Stimulated activated CD4-positive, alpha-beta T cell treated with anti-CD3 and anti-CD28 coated beads, Interleukin-12 subunit alpha, Interleukin-12 subunit beta, amount 100 ng/mL, for 24 hours (primary cell): ENCODE measurements at regions not wholly inside any gene's neighbourhood (a gene's known extent, or its start where the extent isn't known, plus 50 kb on each side); places are given as distances from the start of the nearest gene placed in this dataset.
A peak's percentile ranks its signal among the peaks of the same experiment; 100 is the strongest.
"Not testable (repeated sequence)": the region's sequence is repeated elsewhere in the genome, so short reads cannot be mapped to it uniquely, and the experiment has no call there.

Experiments used
- DNase-seq, 2 experiments: peaks; one replicate each; pipeline ENCODE4 v3.0.0-alpha.2; 2020; ENCODE audit warnings: low read depth in 2 of 2

DNA sequence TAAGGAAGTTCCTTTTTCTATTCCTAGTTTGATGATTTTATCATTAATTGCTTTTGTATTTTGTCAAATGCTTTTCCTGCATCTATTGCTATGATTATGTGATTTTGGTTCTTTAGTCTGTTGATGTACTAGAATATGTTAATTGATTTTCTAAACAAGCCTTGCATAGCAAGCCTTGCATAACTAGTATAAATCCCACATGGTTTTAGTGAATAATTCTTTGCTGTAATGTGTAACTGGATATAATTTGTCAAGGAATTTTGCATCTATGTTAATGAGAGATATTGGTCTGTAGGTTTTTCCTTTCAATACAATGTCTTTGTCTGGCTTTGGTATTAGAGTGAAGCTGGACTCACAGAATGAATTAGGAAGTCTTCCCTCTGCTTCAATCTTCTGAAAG is 460.2 kb downstream of the LTN1 start:
- no peak for DNase-seq

DNA sequence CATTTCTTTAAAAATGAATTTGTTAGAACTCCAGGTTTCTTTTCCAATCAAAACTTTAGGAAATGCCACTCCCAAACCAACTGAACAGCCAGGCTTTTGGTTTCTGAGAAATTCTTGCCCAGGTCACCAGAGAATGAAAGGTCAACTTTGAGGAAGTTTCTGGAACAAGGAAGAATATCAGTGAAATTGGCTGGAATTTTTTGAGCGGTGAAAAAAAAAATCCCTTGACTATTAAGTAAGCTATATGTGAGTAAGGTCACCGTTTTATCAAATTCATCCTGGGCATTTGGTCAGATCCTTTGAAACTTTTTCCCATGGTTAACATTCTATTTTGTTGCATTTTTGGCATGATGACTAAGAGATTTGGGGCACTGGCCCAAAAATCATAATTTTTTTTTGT is 469.3 kb downstream of the LTN1 start:
- no peak for DNase-seq

DNA sequence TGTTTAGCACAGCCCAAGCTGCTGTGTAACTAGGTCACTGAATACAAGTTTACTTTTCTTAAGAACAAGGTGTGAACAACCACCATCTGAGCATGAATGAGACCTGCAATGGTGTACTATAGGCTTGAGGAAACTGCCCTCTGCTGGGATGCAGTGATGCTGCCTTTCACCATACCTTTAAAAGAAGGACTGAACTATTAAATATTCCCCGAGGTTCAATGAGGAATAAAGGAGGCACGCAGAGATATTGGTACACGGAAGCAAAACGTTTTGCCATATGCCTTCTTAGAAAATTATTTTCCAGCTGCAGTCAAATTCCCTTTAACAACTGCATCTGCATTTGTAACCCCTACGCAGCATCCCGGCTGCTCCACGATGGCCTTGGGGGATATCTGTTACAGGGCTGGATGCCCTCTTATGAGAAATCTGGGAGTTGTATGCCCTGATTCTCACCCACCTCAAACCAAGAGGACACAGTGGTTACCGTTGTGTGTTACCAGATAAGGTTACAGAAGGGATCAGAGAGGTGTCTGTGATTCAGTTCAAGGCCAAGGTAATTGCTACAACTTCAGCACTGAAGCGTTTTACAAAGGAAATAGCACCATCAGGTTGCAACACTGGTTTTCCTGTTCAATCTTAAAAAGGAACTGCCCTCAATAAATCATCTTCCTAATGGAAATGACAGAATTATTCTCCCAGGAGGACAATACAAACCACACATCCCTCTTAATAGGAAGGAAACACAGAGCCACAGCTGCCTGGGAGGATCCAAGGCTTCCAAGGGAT is 470.5 kb downstream of the LTN1 start:
- DNase-seq = no peak

DNA sequence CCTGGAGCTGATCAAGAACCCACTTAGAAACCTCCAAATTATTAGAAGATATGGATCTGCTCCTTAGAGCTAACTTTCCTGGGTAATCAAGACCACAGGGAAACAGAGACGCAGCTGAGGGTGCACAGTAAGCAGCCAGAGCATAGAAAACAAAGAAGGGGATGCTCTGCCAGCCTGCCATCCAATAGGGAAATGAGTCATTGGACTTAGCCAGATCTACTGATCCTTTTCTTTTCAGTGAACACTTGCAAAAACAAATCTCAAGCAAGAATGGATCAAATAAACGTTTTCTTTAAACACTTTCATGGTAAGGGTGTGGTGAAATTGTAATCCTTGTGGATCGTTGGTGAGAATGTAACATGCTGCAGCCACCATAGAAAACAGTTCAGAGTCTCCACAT is 474.0 kb downstream of the LTN1 start:
- no peak for DNase-seq

DNA sequence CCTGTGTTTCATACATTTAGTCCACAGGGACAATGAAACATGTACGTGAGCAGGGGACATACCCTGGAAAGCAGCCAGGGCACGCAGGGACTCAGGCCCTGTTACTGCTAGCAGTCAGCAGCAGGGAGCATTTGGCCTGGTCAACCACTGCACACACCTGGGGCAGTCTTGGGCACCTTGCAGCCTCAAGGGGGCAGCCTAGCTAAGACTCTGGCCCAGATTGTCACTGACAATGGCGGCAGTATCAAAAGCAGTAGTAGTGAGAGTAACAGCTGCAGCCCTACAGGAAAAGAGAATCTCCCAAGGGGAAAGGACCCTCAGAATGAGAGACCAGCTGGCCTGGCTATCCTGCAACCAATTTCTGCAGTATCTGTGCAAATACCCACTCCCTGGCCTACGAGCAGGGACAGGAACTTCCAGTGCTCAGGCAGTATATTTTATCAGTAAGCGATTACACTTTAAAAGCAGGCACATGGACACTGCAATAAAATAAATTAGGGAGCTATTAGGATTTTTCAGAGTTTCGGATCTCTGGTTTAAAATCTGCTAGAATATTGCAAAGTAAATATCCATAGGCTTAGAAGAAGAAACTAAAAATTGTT is 475.6 kb downstream of the LTN1 start:
- DNase-seq = peak; percentile 27 to 47

DNA sequence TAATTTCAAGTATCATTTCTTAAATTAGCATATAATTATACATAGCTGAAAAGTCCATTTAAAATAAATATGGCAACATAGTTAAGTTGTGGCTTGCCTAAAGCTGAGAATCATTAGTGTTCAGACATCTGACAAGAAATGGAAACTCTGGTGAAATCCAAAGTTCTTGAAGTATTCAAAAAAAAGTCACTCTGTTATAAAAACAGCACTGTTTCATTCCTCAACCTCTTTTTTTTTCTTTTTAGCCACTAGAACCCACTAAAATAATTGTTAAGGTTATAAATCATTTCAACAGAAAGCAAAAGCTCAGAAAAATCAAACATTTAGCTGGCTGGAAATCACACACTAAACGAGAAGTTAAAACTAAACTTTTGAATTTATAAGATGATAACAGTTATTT is 476.7 kb downstream of the LTN1 start:
- DNase-seq = no peak

DNA sequence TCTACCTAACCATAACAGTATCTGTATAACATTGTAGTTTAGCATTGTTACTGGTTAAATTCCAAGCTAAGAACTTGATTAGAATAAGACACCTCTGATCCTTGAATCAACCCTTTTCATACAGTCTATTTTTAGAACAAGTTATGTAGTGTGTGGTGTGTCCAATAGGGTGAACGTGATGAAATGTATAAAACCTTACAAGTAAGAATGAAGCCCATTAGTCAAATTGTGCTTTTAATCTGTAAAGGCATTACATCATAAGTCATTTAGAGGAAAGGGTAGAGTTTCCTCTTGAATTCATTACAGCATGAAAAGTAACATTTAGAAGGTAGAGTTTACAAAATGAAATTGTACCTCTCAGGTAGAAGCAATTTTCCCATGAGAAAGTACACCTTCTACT is 479.2 kb downstream of the LTN1 start:
- no peak for DNase-seq

DNA sequence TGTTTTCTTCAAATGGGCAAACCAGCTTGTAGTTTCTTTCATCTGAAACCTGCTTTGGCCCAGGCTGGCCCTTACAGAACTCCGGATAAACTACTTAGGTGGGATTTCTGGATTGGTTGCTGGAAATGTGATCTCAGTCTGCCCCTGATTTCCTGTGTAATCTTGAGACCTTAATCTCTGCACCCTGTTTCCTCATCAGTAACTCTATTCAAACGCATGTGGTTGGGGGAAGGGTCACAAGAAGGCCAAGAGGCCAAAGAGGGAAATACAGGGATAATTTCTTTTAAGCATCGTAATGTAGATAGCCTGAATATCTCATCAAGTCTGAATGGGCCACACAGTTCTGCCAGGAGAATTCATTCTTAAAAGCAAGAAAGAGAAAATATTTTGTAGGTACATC is 483.6 kb downstream of the LTN1 start:
- DNase-seq = no peak

DNA sequence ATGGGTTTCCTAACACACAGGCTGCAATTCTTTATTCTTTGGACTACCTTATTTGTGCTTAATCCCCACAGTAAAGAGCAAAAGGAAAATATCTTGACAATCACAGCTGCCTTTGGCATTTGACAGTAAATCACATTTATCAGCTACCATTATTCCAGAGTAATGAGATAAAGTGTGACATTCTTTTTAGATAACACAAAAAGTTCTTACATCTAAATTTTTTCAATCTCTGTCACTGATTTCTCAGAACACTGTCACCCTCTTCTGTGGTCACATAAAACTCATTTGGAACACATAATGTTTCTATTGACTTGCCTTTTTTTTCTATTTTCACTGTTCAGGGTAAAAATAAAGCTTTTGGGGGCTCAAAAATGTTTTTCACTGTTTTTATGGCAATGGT is 484.6 kb downstream of the LTN1 start:
- DNase-seq = no peak

DNA sequence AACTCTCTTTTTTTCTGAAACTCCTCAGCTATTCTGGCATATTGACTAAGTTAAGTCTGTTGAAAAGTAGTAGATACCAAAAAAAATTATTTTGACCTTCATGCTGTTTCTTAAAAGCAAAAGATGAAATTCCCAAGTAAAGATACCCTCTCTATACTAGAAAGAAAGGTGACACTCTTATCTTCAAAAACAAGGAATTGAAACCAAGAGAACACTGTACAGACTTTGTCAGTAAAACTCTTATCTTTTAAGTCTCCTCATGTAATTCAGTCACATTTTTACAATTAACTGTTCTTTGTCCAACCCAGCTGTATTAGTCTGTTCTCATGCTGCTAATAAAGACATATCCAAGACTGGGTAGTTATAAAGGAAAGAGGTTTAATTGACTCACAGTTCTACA is 496.2 kb downstream of the LTN1 start:
- no peak for DNase-seq

DNA sequence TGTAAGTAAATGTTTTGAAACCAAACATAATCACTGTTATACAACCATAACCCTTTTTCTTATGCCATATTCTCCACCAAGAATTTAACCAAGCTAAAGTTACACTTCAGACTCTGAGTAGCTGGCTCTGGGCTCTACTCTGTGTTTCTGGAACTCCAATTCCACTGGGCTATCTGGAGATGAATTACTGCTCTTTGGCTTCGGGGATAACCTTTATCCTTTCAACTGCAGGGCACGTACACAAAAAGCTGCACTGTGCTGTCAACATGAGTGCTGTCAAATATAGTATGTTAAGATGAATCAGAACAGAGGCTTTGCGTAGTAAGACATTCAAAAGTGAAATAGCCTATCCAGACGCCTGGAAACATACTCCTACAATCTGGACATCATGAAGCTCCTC is 500.6 kb downstream of the LTN1 start:
- DNase-seq = no peak

DNA sequence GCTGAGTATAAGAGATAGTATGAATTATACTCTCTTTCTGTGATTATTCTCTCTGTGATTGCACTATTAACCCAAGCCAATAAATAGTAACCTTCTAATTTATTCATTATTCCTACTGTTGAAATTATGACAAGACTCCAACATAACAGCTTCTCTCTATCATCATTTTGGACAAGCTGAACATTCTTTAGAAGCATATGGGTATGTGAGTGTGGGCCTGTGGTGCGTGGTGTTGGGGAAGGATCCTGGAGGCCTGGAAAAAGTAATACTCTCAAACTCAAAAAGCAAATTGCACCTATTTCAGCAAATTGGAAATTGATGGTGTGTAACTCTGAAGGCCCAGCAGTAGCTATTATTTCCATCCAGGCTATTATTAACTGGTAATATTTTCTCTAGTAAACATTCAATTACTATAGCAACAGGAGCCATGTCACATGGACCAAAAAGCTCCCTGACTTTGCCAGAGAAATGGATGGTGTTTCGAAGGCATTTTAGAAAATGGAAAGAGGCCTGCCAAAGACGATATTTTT is 502.8 kb downstream of the LTN1 start:
- DNase-seq = no peak

DNA sequence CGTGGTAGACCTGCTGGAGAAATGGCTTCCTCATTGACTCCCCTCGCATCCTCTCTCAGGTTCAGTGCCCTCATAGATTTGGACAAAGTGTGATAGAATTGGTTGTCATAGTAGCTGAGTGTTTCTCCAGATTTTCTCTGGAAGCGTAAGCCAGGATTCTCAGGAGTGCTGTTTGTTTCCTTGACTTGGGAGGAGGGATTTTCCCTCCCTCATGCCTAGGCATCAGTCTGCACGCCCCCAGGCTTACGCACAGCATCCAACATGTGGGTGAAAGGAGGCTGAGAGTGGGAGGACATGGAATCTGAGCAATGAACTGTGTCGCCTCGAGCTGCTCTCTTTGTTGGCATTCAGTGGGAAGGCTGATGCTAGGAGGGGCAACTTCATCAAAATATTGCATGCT is 503.5 kb downstream of the LTN1 start:
- DNase-seq = no peak

DNA sequence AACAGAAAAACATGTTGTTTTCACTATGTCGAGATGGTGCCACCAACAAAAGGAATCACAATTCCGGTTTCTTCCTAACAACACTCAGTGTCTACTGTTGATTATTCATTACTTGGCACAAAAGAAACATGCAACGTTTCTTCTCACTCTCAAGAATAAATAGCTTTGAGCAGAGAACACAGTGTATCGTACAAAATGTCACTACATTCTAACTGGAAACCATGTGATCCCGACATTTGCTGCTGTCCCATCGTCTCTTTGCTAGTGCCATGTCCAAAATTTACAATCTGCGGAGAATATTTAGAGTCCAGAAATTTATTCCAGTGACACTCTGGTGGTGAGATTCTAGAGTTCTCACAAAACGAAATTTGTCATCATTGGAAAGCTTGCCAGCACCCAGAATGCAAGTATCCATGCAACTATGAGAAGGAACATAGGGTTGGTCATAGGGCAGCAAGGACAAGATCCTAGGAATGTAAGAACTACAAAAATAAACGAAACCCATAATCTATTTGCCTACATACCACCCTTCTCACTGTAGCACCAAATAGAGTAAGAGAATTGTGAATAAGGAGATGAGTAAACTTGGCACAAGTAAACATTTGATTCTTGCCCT is 505.1 kb downstream of the LTN1 start:
- no peak for DNase-seq

DNA sequence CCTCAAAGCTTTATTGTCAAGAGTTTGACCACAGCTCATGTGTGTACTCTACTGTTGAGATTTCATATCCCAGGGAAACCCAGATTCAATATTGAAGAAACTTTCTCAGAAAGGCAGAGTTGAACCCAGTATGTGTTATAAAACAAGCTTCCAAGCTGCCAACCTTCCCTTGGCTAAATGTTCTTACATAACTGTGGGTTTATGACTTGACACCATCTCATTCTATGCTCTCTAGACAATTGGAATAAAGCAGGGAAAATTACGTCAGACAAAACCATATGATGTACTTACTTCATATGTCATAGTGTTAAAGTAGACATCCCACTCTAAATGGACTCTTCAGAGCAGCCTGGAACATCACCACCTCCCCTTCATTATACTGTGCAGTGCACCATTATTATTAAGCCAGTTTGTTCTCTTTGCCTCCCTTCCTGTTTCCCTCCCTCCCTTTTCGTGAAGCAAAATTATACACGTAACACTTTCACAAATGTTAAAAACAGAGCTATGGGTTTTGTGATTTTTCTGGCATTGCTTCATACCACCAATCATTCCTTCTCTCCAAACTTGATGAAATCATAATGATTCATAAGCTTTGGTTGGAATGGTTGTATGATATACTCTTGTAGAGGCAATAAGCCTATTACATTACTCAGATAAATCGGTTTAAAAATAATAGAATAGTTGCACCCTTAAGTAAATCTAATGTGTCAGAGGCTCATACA is 507.2 kb downstream of the LTN1 start:
- no peak for DNase-seq

DNA sequence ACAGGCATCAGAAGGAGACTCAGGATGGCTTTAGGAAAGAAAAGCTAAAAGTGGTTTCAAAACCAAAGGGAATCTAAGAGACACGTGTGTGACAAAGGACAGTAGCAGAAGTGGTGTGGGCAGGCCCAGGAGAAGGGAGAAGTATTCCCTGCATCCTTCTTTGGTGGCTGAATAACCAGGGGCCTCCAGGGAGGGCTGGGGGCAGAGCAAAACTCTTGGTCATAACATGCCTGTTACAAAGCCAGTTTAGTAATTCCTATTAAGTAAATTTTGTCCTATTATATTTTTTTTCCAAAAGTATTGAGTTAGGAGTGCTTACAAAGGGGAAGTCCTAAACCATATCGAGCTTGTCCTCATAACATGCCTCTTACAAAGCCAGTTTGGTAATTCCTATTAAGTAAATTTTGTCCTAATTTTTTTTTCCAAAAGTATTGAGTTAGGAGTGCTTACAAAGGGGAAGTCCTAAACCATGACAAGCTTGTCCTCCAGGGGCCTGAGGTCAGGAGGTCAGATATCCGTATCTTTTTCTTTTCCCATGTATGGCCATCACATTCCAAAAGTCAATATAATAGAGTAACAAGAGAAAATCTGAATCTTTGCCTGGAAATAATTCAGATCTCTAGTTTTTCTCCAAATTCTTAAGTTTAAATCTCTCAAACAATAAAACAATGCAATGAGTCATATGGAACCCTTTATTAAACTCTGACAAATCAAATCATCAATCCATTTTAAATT is 509.2 kb downstream of the LTN1 start:
- DNase-seq = no peak

DNA sequence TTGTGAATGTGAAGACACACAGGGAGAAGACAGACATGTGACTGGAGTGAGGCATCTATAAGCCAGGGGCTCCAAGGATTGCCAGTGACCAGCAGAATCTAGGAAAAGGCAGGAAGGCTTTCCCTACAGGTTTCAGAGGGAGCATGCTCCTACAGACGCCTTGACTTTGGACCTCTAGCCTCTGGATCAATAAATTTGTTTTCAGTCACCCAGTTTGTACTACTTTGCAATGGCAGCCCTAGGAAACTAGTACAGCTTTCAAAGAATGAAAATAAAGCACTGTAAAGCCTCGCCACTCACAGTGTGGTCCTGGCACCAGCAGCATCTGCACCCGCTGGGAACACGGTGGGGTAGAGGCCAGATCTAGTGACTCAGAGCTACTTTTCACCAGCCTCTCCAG is 510.0 kb downstream of the LTN1 start:
- no peak for DNase-seq

DNA sequence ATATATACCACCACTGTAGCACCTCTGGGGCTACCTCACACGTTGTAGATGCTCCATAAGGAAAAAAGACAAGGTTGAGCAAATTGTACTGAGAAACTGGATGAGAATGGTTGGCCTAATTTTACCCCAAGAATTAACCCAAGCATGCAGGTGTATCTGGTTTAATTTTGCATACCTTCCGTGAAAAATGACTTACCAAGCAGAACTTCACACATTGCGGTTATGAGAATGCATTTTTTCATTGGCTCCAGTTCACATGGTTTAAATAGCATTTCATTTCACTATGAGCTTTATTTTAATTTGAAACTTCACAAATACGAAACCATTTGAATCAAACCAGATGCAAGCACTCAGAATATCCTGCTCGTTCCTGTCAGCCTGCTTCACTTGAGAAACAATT is 512.2 kb downstream of the LTN1 start:
- DNase-seq = no peak

DNA sequence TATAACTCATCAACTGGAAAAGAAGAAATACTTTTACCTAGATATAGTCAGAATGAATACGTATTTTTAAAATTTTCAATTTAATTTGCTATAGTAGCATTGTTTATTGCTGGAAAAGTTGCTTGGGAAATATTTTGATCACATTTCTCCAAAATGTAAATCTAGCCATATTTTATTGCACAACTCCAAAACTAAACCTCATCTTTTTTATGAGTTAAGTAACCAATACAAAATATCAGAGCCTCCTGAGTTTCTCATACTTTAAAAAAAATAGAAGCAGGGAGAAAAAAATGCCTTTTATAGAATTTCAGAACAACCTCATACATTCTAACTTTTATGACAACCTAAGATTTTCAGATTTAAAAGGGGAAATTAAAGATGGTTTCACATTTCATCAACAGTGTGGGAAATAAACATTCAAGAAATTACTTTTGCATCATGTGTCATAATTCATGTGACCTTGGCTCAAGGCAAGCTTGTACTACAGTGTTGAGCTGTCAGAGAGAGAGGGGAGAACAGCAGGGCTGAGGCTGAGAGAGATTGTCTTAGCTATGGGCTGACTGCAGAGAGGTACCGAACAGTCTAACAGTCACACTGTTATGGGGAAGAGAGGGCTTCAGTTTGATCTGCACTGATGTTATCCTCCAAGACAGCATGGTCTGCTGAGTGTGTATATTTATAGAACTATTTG is 519.0 kb downstream of the LTN1 start:
- no peak for DNase-seq

DNA sequence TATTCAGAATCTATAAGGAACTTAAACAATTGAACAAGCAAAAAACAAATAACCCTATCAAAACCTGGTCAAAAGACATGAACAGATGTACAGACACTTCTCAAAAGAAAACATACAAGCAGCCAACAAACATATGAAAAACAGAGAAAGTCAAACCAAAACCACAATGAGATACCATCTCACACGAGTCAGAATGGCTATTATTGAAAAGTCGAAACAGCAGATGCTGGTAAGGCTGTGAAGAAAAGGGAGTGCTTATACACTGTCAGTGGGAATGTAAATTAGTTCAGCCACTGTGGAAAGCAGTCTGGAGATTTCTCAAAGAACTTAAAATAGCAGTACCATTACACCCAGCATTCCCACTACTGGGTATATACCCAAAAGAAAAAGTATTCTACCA is 520.1 kb downstream of the LTN1 start:
- not testable (repeated sequence) for DNase-seq

DNA sequence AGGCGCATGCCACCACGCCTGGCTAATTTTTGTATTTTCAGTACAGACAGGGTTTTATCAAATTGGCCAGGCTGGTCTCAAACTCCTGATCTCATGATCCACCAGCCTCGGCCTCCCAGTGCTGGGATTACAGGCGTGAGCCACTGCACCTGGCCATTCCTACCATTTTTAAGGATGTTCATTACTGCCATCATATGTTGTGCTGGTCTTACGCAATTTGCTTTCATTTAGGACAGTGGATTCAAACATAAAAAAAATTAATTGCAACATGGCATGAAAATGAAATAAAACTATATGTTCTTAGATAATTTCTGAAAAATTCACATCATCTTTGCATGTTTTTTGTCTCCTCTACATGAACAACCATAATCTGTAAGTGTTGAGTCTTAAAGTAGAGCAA is 527.7 kb downstream of the LTN1 start:
- no peak for DNase-seq
